UCSD-AML1 (cell line): ENCODE measurements at regions not wholly inside any gene's neighbourhood (a gene's known extent, or its start where the extent isn't known, plus 50 kb on each side); places are given as distances from the start of the nearest gene placed in this dataset.
"Not testable (repeated sequence)": the region's sequence is repeated elsewhere in the genome, so short reads cannot be mapped to it uniquely, and the experiment has no call there.

Source experiments
- DNase-seq: peaks from one replicate; lab custom pipeline; 2025; ENCODE audit not compliant: unreplicated experiment; lab: John Stamatoyannopoulos, UW

GRCh38 chr4:81319657-81320056, 104.6 kb upstream of the PRKG2 start:
- no peak for DNase-seq

- DNase-seq = no peak
These were observed 100.0 kb upstream of the PRKG2 start for GRCh38 chr4:81314897-81315470.

- no peak for DNase-seq
These were observed 99.3 kb upstream of the PRKG2 start for GRCh38 chr4:81314196-81314896.

- no peak for DNase-seq
These were observed 93.0 kb upstream of the PRKG2 start for GRCh38 chr4:81307991-81308390.

GRCh38 chr4:81304871-81305270, 89.8 kb upstream of the PRKG2 start:
- no peak for DNase-seq

GRCh38 chr4:81300352-81300751, 85.3 kb upstream of the PRKG2 start:
- DNase-seq = not testable (repeated sequence)

- no peak for DNase-seq
These were observed 75.8 kb upstream of the PRKG2 start for GRCh38 chr4:81290813-81291212.

- DNase-seq = no peak
These were observed 72.1 kb upstream of the PRKG2 start for GRCh38 chr4:81287101-81287500.

- no peak for DNase-seq
These were observed 67.1 kb upstream of the PRKG2 start for GRCh38 chr4:81282131-81282530.

GRCh38 chr4:81274460-81274859, 59.4 kb upstream of the PRKG2 start:
- no peak for DNase-seq

- DNase-seq = no peak
These were observed 57.6 kb upstream of the PRKG2 start for GRCh38 chr4:81272671-81273070.
